ENCODE measurements at regions not wholly inside any gene's neighbourhood (a gene's known extent, or its start where the extent isn't known, plus 50 kb on each side); places are given as distances from the start of the nearest gene placed in this dataset.

- DNase-seq = no peak
Measured at GRCh38 chr10:107215681-107216080, 51.2 kb upstream of the SORCS1 start.

Measured in inflammatory macrophage treated with lipopolysaccharide for 4 hours (primary cell).